ENCODE measurements at regions not wholly inside any gene's neighbourhood (a gene's known extent, or its start where the extent isn't known, plus 50 kb on each side); places are given as distances from the start of the nearest gene placed in this dataset.

GRCh38 chr2:118577202-118577601, 270.2 kb downstream of the EN1 start:
- ChIA-PET SMC1A (ENCODE audit: uncharacterized antibody, unreplicated experiment) (no interaction called here), POLR2A (no interaction called here), RAD21 (ENCODE audit: unreplicated experiment) (no interaction called here), CTCF (no interaction called here)
- FAIRE-seq (no peak), DNase-seq (ENCODE audit: low read depth, low spot score) (no peak), ATAC-seq (no peak)
- Histone ChIP-seq H3K9me3 (replicated peaks; ENCODE audit: control insufficient read depth, insufficient read depth, low read length) (no peaks in the 10 kb centered on the region), H2AFZ (ENCODE audit: control insufficient read depth, low read depth, low read length) (no peak overlapping the region), H3K36me3 (ENCODE audit: control insufficient read depth in 2 of 2, insufficient read depth in 2 of 2, low read length in 1 of 2) (no peaks in the 10 kb centered on the region), H3K27me3 (replicated peaks in 1 of 2; ENCODE audit: control insufficient read depth in 2 of 2, insufficient read depth in 2 of 2, low read length in 1 of 2) (no peaks in the 10 kb centered on the region; a peak in 2 of 4 replicates), H4K20me1 (ENCODE audit: control insufficient read depth, insufficient read depth) (no peaks in the 10 kb centered on the region), H3K27ac (ENCODE audit: control insufficient read depth, insufficient read depth) (no peak overlapping the region), H3K4me1 (ENCODE audit: control insufficient read depth, insufficient read depth, low read length) (no peaks in the 10 kb centered on the region), H3K4me3 (no peak overlapping the region), H3K79me2 (ENCODE audit: control insufficient read depth, insufficient read depth, low read length) (no peaks in the 10 kb centered on the region), H3K4me2 (ENCODE audit: control insufficient read depth, insufficient read depth) (no peak overlapping the region), H3K9ac (ENCODE audit: control insufficient read depth, insufficient read depth, low read length) (no peak overlapping the region)
- BruUV-seq (replicated peaks) = no TSS peak
- 0% methylated on average over 2 of the region's 2 CpGs for WGBS (ENCODE audit: insufficient coverage, insufficient replicate concordance, low lambda C conversion rate, missing lambda C conversion rate)
- in situ Hi-C loops (cut with MboI) = no loop called here
- intact Hi-C loops (cut with micrococcal nuclease; ENCODE audit: unreplicated experiment) = no loop called here
- TF ChIP-seq NR2F1 (conservative IDR thresholded peaks at IDR 0.05) (no peak), CBX3 (IDR thresholded peaks at IDR 0.05; ENCODE audit: borderline replicate concordance, low read depth) (no peak), MYC (IDR thresholded peaks at IDR 0.05; ENCODE audit: insufficient read depth, insufficient read length, insufficient replicate concordance, low read length, severe bottlenecking) (no peak), SMC3 (IDR thresholded peaks at IDR 0.05; ENCODE audit: borderline replicate concordance, low read length) (no peak), PAX5 (IDR thresholded peaks at IDR 0.05; ENCODE audit: borderline replicate concordance, low read depth, low read length) (no peak), SIN3A (IDR thresholded peaks at IDR 0.05; ENCODE audit: low read depth, low read length) (no peak), CUX1 (IDR thresholded peaks at IDR 0.05; ENCODE audit: insufficient replicate concordance, low read depth, low read length) (no peak), IRF3 (IDR thresholded peaks at IDR 0.05) (no peak), MEF2B (IDR thresholded peaks at IDR 0.05; ENCODE audit: partially characterized antibody, poor library complexity, severe bottlenecking) (no peak)
- TF ChIP-seq, protein P1, sequence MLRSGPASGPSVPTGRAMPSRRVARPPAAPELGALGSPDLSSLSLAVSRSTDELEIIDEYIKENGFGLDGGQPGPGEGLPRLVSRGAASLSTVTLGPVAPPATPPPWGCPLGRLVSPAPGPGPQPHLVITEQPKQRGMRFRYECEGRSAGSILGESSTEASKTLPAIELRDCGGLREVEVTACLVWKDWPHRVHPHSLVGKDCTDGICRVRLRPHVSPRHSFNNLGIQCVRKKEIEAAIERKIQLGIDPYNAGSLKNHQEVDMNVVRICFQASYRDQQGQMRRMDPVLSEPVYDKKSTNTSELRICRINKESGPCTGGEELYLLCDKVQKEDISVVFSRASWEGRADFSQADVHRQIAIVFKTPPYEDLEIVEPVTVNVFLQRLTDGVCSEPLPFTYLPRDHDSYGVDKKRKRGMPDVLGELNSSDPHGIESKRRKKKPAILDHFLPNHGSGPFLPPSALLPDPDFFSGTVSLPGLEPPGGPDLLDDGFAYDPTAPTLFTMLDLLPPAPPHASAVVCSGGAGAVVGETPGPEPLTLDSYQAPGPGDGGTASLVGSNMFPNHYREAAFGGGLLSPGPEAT (IDR thresholded peaks at IDR 0.05; ENCODE audit: low read depth) = no peak

Data from GM12878 (cell line).